Epithelial cell of esophagus (primary cell): ENCODE measurements at regions not wholly inside any gene's neighbourhood (a gene's known extent, or its start where the extent isn't known, plus 50 kb on each side); places are given as distances from the start of the nearest gene placed in this dataset.

Experiments used
- DNase-seq: peaks from one replicate; pipeline ENCODE4 v3.0.0; 2010; ENCODE audit warnings: low read depth
- H3K4me3 ChIP-seq: 2 replicates; pipeline ENCODE4 v1.5.1; 2011; ENCODE audit warnings: mild to moderate bottlenecking, low read length, control low read depth
- CTCF ChIP-seq: IDR thresholded peaks from 2 replicates; pipeline ENCODE4 v1.5.1; 2011; ENCODE audit warnings: low read depth, mild to moderate bottlenecking, low read length, control low read depth, inconsistent platforms; ENCODE audit not compliant: insufficient read depth; ENCODE audit errors: missing control alignments

GRCh38 chr2:58516695-58517094, 275.6 kb upstream of the FANCL start:
- no peak for DNase-seq
- no peak for TF ChIP-seq CTCF
- H3K4me3 ChIP-seq: no peak overlapping the region

DNA sequence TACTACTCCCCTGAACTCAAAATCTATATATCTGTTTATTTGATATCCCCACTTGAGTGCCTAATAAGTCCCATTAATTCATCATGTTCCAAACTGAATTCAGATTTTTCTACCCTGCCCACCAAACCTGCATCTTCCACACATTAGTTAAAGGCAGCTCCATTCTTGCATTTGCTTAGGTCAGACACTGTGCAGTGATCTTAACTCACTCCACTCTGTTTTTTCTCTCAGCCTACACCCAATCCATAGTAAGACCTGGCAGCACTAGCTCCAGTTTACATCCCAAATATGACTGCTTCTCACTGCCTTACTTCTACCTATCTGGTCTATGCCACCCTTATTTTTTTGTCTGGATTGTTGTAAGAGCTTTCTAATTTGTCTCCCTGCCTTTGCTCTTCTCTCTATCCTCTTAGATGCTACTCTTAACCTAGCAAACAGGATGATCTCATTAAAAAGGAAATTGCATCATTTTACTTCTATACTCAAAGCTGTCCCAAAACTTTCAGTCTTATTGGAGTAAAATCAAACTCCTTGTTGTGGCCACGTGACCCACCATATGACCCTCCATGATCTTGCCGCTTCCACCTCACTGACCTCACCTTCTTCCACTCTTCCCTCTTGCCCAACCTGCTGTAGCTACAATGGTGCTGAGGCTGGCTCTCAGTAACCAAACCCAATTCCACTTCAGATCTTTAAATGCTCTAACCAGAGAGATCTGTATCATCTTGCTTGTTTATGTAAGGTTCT, 274.9 kb upstream of the FANCL start:
- peak; percentile 19 for DNase-seq
- no peak for TF ChIP-seq CTCF
- no peak overlapping the region for H3K4me3 ChIP-seq

- no peak overlapping the region for H3K4me3 ChIP-seq
- no peak for DNase-seq
- no peak for TF ChIP-seq CTCF
Measured at GRCh38 chr2:58514252-58514651, 273.1 kb upstream of the FANCL start.

- DNase-seq: no peak
- no peak for TF ChIP-seq CTCF
- H3K4me3 ChIP-seq: no peak overlapping the region
Measured at GRCh38 chr2:58512878-58513277, 271.8 kb upstream of the FANCL start.

DNA sequence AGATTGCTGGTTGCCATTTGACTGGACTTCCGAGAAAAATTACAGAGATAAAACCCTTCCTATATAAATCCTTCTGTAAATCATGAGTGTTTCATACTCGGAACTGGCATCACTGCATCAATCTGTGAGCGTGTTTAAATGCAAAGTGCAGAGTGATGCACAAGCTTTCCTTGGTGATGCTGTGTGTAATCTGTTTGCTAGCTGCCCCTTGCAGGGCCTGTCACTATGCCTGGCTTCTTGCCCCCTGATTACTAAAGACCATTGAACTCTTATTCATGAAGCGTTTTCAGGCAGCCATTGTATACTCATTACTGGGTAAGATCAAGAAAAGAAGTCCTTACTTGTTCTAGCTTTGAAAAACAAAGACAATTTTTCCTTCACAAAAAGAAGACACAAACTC, 266.9 kb upstream of the FANCL start:
- no peak overlapping the region for H3K4me3 ChIP-seq
- no peak for TF ChIP-seq CTCF
- no peak for DNase-seq

- no peak for TF ChIP-seq CTCF
- DNase-seq: no peak
- no peak overlapping the region for H3K4me3 ChIP-seq
Measured at GRCh38 chr2:58503918-58504317, 262.8 kb upstream of the FANCL start.

GRCh38 chr2:58502931-58503330, 261.8 kb upstream of the FANCL start:
- no peak for DNase-seq
- no peak for TF ChIP-seq CTCF
- H3K4me3 ChIP-seq: no peak overlapping the region
